PC-9 (cell line): ENCODE measurements at regions not wholly inside any gene's neighbourhood (a gene's known extent, or its start where the extent isn't known, plus 50 kb on each side); places are given as distances from the start of the nearest gene placed in this dataset.
A peak's percentile ranks its signal among the peaks of the same experiment; 100 is the strongest.

ENCODE experiments used
- BruUV-seq: library from RNA; stranded (reverse); fragments of 400-500 nt; replicated peaks from 2 replicates; lab custom pipeline; 2021; lab: Mats Ljungman, UMichigan
- CTCF ChIA-PET: fragments of 300-600 bp; sonication (Branson Sonifier 250); formaldehyde crosslinking; loops from one replicate; lab custom pipeline; 2022; ENCODE audit warnings: antibody characterized with exemption; lab: Charles Lee
- POLR2A ChIA-PET: fragments of 300-600 bp; sonication (Branson Sonifier 250); formaldehyde crosslinking; loops from one replicate; lab custom pipeline; 2022; ENCODE audit warnings: antibody characterized with exemption; ENCODE audit not compliant: unreplicated experiment; lab: Charles Lee
- DNase-seq, 2 experiments: peaks; one replicate each; pipeline versions ENCODE4 v3.0.0 to v3.0.0-alpha.2; 2015 to 2022; ENCODE audit warnings: mixed read lengths in 1 of 2
- H2AFZ ChIP-seq: fragments of 200-600 bp; sonication (generic); 2 replicates; pipeline ENCODE4 v1.8.1; 2017; ENCODE audit warnings: antibody characterized with exemption
- H3F3A ChIP-seq: fragments of 200-600 bp; sonication (generic); 2 replicates; pipeline ENCODE4 v1.8.1; 2017; ENCODE audit warnings: antibody characterized with exemption, mild to moderate bottlenecking, low read depth; ENCODE audit not compliant: insufficient read depth
- H3K27ac ChIP-seq: fragments of 200-600 bp; sonication (generic); 2 replicates; pipeline ENCODE4 v1.6.1; 2016; ENCODE audit warnings: mixed run types
- H3K27me3 ChIP-seq: fragments of 200-600 bp; sonication (generic); 2 replicates; pipeline ENCODE4 v1.6.1; 2016; ENCODE audit warnings: low read depth, mixed run types; ENCODE audit not compliant: insufficient read depth
- H3K36me3 ChIP-seq: fragments of 200-600 bp; sonication (generic); 2 replicates; pipeline ENCODE4 v1.6.1; 2016; ENCODE audit warnings: low read depth, mixed run types
- H3K4me1 ChIP-seq: fragments of 200-600 bp; sonication (generic); replicated peaks from 2 replicates; pipeline ENCODE4 v1.6.1; 2016; ENCODE audit warnings: mixed run types; ENCODE audit not compliant: insufficient read depth
- H3K4me2 ChIP-seq: fragments of 200-600 bp; sonication (generic); 2 replicates; pipeline ENCODE4 v1.6.1; 2017; ENCODE audit warnings: mixed run types
- H3K4me3 ChIP-seq: fragments of 200-600 bp; sonication (generic); 2 replicates; pipeline ENCODE4 v1.6.1; 2016; ENCODE audit warnings: mixed run types
- H3K79me2 ChIP-seq: fragments of 200-600 bp; sonication (generic); 2 replicates; pipeline ENCODE4 v1.6.1; 2017; ENCODE audit warnings: low read depth, mixed run types
- H3K9me2 ChIP-seq: fragments of 200-600 bp; sonication (generic); 2 replicates; pipeline ENCODE4 v1.8.1; 2017; ENCODE audit warnings: mild to moderate bottlenecking; ENCODE audit not compliant: insufficient read depth
- H3K9me3 ChIP-seq: fragments of 200-600 bp; sonication (generic); 2 replicates; pipeline ENCODE4 v1.8.1; 2016; ENCODE audit warnings: low read depth; ENCODE audit not compliant: insufficient read depth
- H4K20me1 ChIP-seq: fragments of 200-600 bp; sonication (generic); 2 replicates; pipeline ENCODE4 v1.8.1; 2017; ENCODE audit not compliant: insufficient read depth
- EZH2 ChIP-seq: fragments of 200-600 bp; sonication (generic); IDR thresholded peaks from 2 replicates; pipeline ENCODE4 v1.8.0; 2017; ENCODE audit warnings: antibody characterized with exemption, low read depth
- intact Hi-C: fragments of 100-400 bp; cut with micrococcal nuclease; formaldehyde crosslinking; loops from one replicate; pipeline ENCODE4 v1.10.0; 2022; ENCODE audit not compliant: unreplicated experiment
- TF ChIP-seq, protein P1 (sequence below): fragments of 200-600 bp; sonication (generic); conservative IDR thresholded peaks from 2 replicates; pipeline ENCODE4 v1.6.1; 2017; ENCODE audit warnings: mixed run types, antibody characterized with exemption, mild to moderate bottlenecking, moderate library complexity

DNA sequence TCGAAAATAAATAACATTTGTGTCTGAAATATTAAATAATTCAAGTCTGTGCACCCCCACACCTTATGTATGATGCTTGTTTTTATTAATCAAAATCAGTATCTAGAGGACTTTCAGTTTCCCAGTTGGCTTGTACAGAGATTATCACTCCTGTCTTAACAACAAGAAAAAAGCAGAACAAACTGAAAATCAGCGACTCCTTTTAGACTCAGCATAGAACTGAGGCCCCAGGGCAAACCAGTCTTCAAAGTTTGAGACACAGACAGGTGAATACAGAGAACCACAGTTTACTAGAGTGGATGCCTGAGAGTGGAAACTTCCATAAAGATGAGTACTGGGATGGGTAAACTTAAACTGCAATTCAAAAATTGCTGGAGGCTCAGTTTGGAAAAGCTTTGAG is 142.8 kb upstream of the KLF8 start:
- Histone ChIP-seq H3K79me2 (no peaks in the 10 kb centered on the region), H3K4me2 (no peak overlapping the region), H3K9me2 (no peaks in the 10 kb centered on the region), H3K36me3 (no peaks in the 10 kb centered on the region), H3K4me1 (no peaks in the 10 kb centered on the region; the same call in 1 of the 2 replicates), H3F3A (no peaks in the 10 kb centered on the region), H3K27ac (no peak overlapping the region), H4K20me1 (no peaks in the 10 kb centered on the region), H2AFZ (no peak overlapping the region), H3K4me3 (no peak overlapping the region), H3K9me3 (no peaks in the 10 kb centered on the region), H3K27me3 (no peaks in the 10 kb centered on the region)
- ChIA-PET CTCF (no interaction called here), POLR2A (interaction anchor here (0.9 kb wide), 1 partner anchor 63 kb away, joined by 4 read pairs; no protein-coding TSS in a partner anchor)
- TF ChIP-seq, protein P1, sequence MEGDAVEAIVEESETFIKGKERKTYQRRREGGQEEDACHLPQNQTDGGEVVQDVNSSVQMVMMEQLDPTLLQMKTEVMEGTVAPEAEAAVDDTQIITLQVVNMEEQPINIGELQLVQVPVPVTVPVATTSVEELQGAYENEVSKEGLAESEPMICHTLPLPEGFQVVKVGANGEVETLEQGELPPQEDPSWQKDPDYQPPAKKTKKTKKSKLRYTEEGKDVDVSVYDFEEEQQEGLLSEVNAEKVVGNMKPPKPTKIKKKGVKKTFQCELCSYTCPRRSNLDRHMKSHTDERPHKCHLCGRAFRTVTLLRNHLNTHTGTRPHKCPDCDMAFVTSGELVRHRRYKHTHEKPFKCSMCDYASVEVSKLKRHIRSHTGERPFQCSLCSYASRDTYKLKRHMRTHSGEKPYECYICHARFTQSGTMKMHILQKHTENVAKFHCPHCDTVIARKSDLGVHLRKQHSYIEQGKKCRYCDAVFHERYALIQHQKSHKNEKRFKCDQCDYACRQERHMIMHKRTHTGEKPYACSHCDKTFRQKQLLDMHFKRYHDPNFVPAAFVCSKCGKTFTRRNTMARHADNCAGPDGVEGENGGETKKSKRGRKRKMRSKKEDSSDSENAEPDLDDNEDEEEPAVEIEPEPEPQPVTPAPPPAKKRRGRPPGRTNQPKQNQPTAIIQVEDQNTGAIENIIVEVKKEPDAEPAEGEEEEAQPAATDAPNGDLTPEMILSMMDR = no peak
- no peak for TF ChIP-seq EZH2
- BruUV-seq = no TSS peak
- no peak for DNase-seq
- intact Hi-C loops = no loop called here

- Histone ChIP-seq H3K4me3 (no peak overlapping the region), H3K27ac (no peak overlapping the region), H3K9me3 (no peaks in the 10 kb centered on the region), H3K27me3 (no peaks in the 10 kb centered on the region), H3K79me2 (no peaks in the 10 kb centered on the region), H3K4me1 (no peaks in the 10 kb centered on the region), H2AFZ (no peak overlapping the region), H4K20me1 (no peaks in the 10 kb centered on the region), H3K4me2 (no peak overlapping the region), H3K9me2 (no peaks in the 10 kb centered on the region; the same call in 1 of the 2 replicates), H3F3A (no peaks in the 10 kb centered on the region), H3K36me3 (no peaks in the 10 kb centered on the region)
- ChIA-PET CTCF (no interaction called here), POLR2A (no interaction called here)
- intact Hi-C loops = no loop called here
- no peak for TF ChIP-seq EZH2
- BruUV-seq = no TSS peak
- DNase-seq = no peak
These were observed 132.9 kb upstream of the KLF8 start for GRCh38 chrX:56099271-56099670.

DNA sequence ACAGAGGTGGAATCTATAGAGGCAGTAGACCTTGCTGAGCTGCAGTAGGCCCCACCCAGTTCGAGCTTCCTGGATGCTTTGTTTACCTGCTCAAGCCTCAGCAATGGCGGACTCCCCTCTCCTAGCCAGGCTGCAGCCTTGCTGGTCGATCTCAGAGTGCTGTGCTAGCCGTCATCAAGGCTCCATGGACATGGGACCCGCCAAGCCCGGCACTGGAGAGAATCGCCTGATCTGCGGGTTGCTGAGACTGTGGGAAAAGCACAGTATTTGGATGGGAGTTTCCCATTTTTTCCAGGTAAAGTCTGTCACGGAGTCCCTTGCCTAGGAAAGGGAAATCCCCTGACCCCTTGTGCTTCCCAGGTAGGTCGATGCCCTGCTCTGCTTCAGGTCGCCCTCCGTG is 124.8 kb upstream of the KLF8 start:
- CTCF ChIA-PET = no interaction called here

More for the DNA sequence above, 124.8 kb upstream of the KLF8 start:
- POLR2A ChIA-PET = no interaction called here
- no peaks in the 10 kb centered on the region for H4K20me1 ChIP-seq
- H3K9me3 ChIP-seq = no peaks in the 10 kb centered on the region
- H3K27ac ChIP-seq = no peak overlapping the region
- no peak overlapping the region for H3K4me2 ChIP-seq
- no peaks in the 10 kb centered on the region for H3K27me3 ChIP-seq
- intact Hi-C loops = no loop called here
- H3K79me2 ChIP-seq = no peaks in the 10 kb centered on the region
- no peaks in the 10 kb centered on the region for H3F3A ChIP-seq
- no peak overlapping the region for H3K4me3 ChIP-seq
- BruUV-seq = no TSS peak
- peak in 1 of 2 experiments; percentile 26 for DNase-seq
- no peaks in the 10 kb centered on the region for H3K9me2 ChIP-seq
- TF ChIP-seq, protein P1 = no peak
- TF ChIP-seq EZH2 = no peak
- no peak overlapping the region for H2AFZ ChIP-seq
- H3K4me1 ChIP-seq = no peaks in the 10 kb centered on the region
- H3K36me3 ChIP-seq = no peaks in the 10 kb centered on the region
